HEK293 (cell line): ENCODE measurements at regions not wholly inside any gene's neighbourhood (a gene's known extent, or its start where the extent isn't known, plus 50 kb on each side); places are given as distances from the start of the nearest gene placed in this dataset.

ENCODE experiments used
- CTCF ChIA-PET: fragments of 350-600 bp; formaldehyde crosslinking; extraction: SDS; loops from one replicate; lab custom pipeline; 2021; ENCODE audit warnings: antibody characterized with exemption; lab: Yijun Ruan, JAX
- POLR2A ChIA-PET: fragments of 300-600 bp; formaldehyde crosslinking; extraction: SDS; loops from one replicate; lab custom pipeline; 2020; ENCODE audit warnings: antibody characterized with exemption, inconsistent platforms; lab: Yijun Ruan, JAX
- H3K27ac ChIP-seq: fragments of 200-500 bp; sonication (Bioruptor generic); 2 replicates; pipeline ENCODE4 v1.5.1; 2014; ENCODE audit warnings: low read depth, low read length, control low read depth, inconsistent platforms; ENCODE audit errors: extremely low read depth
- H3K36me3 ChIP-seq, 2 experiments: fragments of 200-500 bp in 1 of 2; sonication (Bioruptor generic) in 1 of 2; 1 replicate in 1 of 2; 2 replicates in 1 of 2; pipeline ENCODE4 v1.5.1; 2014 to 2017; ENCODE audit warnings: inconsistent platforms in 2 of 2, low read length in 2 of 2; ENCODE audit not compliant: control insufficient read depth in 2 of 2, insufficient read depth in 1 of 2
- H3K4me1 ChIP-seq: fragments of 200-500 bp; sonication (Bioruptor generic); 2 replicates; pipeline ENCODE4 v1.5.1; 2014; ENCODE audit warnings: mild to moderate bottlenecking, low read length, inconsistent platforms; ENCODE audit not compliant: control insufficient read depth, insufficient read depth
- H3K4me3 ChIP-seq: 2 replicates; pipeline ENCODE4 v1.5.1; 2011; ENCODE audit warnings: low read depth, mild to moderate bottlenecking, control low read depth, low read length, moderate library complexity
- H3K9me3 ChIP-seq: fragments of 200-500 bp; sonication (Bioruptor generic); 2 replicates; pipeline ENCODE4 v1.5.1; 2014; ENCODE audit warnings: low read depth, low read length, inconsistent platforms; ENCODE audit not compliant: control insufficient read depth, insufficient read depth
- CTCF ChIP-seq: fragments of 450-650 bp; formaldehyde crosslinking; IDR thresholded peaks from 2 replicates; pipeline ENCODE4 v1.5.1; 2016; ENCODE audit warnings: missing biosample characterization, missing genetic modification characterization
- PATZ1 ChIP-seq: fragments of 450-650 bp; formaldehyde crosslinking; IDR thresholded peaks from 2 replicates; pipeline ENCODE4 v1.5.1; 2016; ENCODE audit warnings: missing biosample characterization, missing genetic modification characterization
- PRDM10 ChIP-seq: fragments of 450-650 bp; formaldehyde crosslinking; IDR thresholded peaks from 2 replicates; pipeline ENCODE4 v1.5.1; 2016; ENCODE audit warnings: missing biosample characterization, missing genetic modification characterization
- SCRT2 ChIP-seq: fragments of 450-650 bp; formaldehyde crosslinking; IDR thresholded peaks from 2 replicates; pipeline ENCODE4 v1.5.1; 2016; ENCODE audit warnings: missing biosample characterization, missing genetic modification characterization
- ZBTB11 ChIP-seq: fragments of 450-650 bp; formaldehyde crosslinking; conservative IDR thresholded peaks from 2 replicates; pipeline ENCODE4 v1.5.1; 2016; ENCODE audit warnings: low read depth, missing biosample characterization, missing genetic modification characterization
- ZBTB20 ChIP-seq: fragments of 450-650 bp; formaldehyde crosslinking; IDR thresholded peaks from 2 replicates; pipeline ENCODE4 v1.5.1; 2016; ENCODE audit warnings: missing biosample characterization, missing genetic modification characterization
- ZBTB44 ChIP-seq: fragments of 450-650 bp; IDR thresholded peaks from 2 replicates; pipeline ENCODE4 v1.5.1; 2018; ENCODE audit warnings: missing biosample characterization, mild to moderate bottlenecking, missing genetic modification characterization
- ZBTB48 ChIP-seq: fragments of 450-650 bp; formaldehyde crosslinking; IDR thresholded peaks from 2 replicates; pipeline ENCODE4 v1.5.1; 2016; ENCODE audit warnings: missing biosample characterization, missing genetic modification characterization
- ZFP69B ChIP-seq: fragments of 450-650 bp; formaldehyde crosslinking; IDR thresholded peaks from 2 replicates; pipeline ENCODE4 v1.5.1; 2016; ENCODE audit warnings: missing biosample characterization, missing genetic modification characterization
- ZNF221 ChIP-seq: fragments of 450-650 bp; formaldehyde crosslinking; IDR thresholded peaks from 2 replicates; pipeline ENCODE4 v1.5.1; 2017; ENCODE audit warnings: missing biosample characterization, missing genetic modification characterization, borderline replicate concordance
- ZNF335 ChIP-seq: fragments of 450-650 bp; formaldehyde crosslinking; conservative IDR thresholded peaks from 2 replicates; pipeline ENCODE4 v1.5.1; 2016; ENCODE audit warnings: missing biosample characterization, missing genetic modification characterization
- ZNF433 ChIP-seq: fragments of 450-650 bp; formaldehyde crosslinking; IDR thresholded peaks from 2 replicates; pipeline ENCODE4 v1.5.1; 2016; ENCODE audit warnings: missing biosample characterization, missing genetic modification characterization, low read depth
- ZNF449 ChIP-seq: fragments of 450-650 bp; formaldehyde crosslinking; IDR thresholded peaks from 2 replicates; pipeline ENCODE4 v1.5.1; 2017; ENCODE audit warnings: missing biosample characterization, mild to moderate bottlenecking, missing genetic modification characterization, moderate library complexity
- ZNF660 ChIP-seq: fragments of 450-650 bp; IDR thresholded peaks from 2 replicates; pipeline ENCODE4 v1.5.1; 2018; ENCODE audit warnings: missing biosample characterization, mild to moderate bottlenecking, missing genetic modification characterization
- ZNF777 ChIP-seq: fragments of 450-650 bp; formaldehyde crosslinking; IDR thresholded peaks from 2 replicates; pipeline ENCODE4 v1.5.1; 2017; ENCODE audit warnings: missing biosample characterization, missing genetic modification characterization, borderline replicate concordance
- ZNF791 ChIP-seq: fragments of 450-650 bp; formaldehyde crosslinking; IDR thresholded peaks from 2 replicates; pipeline ENCODE4 v1.5.1; 2016; ENCODE audit warnings: missing biosample characterization, missing genetic modification characterization

- H3K27ac ChIP-seq = no peak overlapping the region
- no peaks in the 10 kb centered on the region for H3K9me3 ChIP-seq
- ChIA-PET POLR2A (interaction anchor here (1.0 kb wide), 1 partner anchor 141 kb away, joined by 4 read pairs; no protein-coding TSS in a partner anchor), CTCF (interaction anchor here (0.5 to 1.7 kb wide), 16 partner anchors 9 to 1152 kb away, joined by 3 to 7 read pairs (median 3); partner anchors contain the start of gene NAE1)
- TF ChIP-seq ZNF449 (tag by site-specific recombination) (no peak), ZFP69B (tag by site-specific recombination) (no peak), SCRT2 (no peak)
- no peaks in the 10 kb centered on the region for H3K4me1 ChIP-seq
- no peaks in the 10 kb centered on the region for H3K36me3 ChIP-seq
- H3K4me3 ChIP-seq = no peak overlapping the region
Observed at GRCh38 chr16:66271074-66272060, 95.1 kb upstream of the CDH5 start.

GRCh38 chr16:66270333-66270927 is 96.1 kb upstream of the CDH5 start:
- Histone ChIP-seq H3K4me3 (peak overlapping the region; percentile 16), H3K36me3 (no peaks in the 10 kb centered on the region), H3K4me1 (no peaks in the 10 kb centered on the region), H3K9me3 (no peaks in the 10 kb centered on the region), H3K27ac (peak overlapping the region; percentile 31; the same call in 1 of the 2 replicates)
- CTCF ChIA-PET = interaction anchor here (0.7 to 1.7 kb wide), 11 partner anchors 8 to 1151 kb away, joined by 3 to 7 read pairs (median 3); partner anchors contain the start of gene NAE1
- POLR2A ChIA-PET = no interaction called here
- TF ChIP-seq ZBTB20 (tag by site-specific recombination) (peak; percentile 28; the same call in 1 of the 2 replicates), ZBTB44 (peak; percentile 35; the same call in 1 of the 2 replicates), ZBTB11 (tag by site-specific recombination) (peak; percentile 46; the same call in 1 of the 2 replicates), ZNF791 (tag by site-specific recombination) (no peak), ZBTB48 (0 out of 2 replicates have a peak, but pooled peaks have one; percentile 39), ZNF660 (peak; percentile 90), ZNF221 (tag by site-specific recombination) (no peak), PATZ1 (tag by site-specific recombination) (peak; percentile 74), CTCF (tag by site-specific recombination) (peak; percentile 93), ZNF335 (tag by site-specific recombination) (peak; percentile 60), ZNF433 (tag by site-specific recombination) (no peak), PRDM10 (tag by site-specific recombination) (0 out of 2 replicates have a peak, but pooled peaks have one; percentile 10), ZNF777 (no peak)
